ENCODE measurements at regions not wholly inside any gene's neighbourhood (a gene's known extent, or its start where the extent isn't known, plus 50 kb on each side); places are given as distances from the start of the nearest gene placed in this dataset.

DNA sequence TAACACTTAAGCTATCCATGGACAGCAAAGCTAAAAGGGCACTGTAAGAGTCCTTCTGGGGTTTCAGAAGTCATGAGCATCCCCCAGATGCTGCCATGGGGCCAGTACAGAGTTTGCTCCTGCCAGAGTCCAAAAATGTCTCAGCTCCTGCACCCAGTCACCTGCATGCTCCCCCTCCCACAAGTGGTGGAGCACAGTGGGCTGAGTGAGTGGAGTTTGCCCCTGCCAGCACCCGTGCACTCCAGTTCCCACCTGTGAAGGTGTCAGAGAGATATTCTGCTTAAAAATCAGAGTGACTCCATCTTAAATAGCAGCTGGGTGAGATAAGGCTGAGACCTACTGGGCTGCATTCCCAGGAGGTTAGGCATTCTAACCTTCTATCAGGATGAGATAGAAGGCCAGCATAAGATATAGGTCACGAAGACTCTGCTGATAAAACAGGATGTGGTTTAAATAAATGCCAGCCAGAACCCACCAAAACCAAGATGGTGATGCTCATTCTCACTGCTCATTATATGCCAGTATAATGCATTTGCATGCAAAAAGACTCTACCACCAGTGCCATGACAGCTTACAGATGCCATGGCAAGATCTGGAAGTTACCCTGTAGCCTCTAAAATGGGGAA, 140.1 kb upstream of the ZNF92 start:
- Mint-ChIP-seq H3K4me3 (no peak overlapping the region), H3K9me3 (peaks cover 3% of the 10 kb centered on the region; the same call in 1 of the 2 replicates), H3K4me1 (peaks cover 22% of the 10 kb centered on the region), H3K27ac (no peak overlapping the region), H3K36me3 (no peaks in the 10 kb centered on the region), H3K27me3 (ENCODE audit: low read depth) (peaks cover 10% of the 10 kb centered on the region)
- no peak for ATAC-seq
- ChIA-PET CTCF (no interaction called here), POLR2A (no interaction called here)
- TF ChIP-seq, protein P1, sequence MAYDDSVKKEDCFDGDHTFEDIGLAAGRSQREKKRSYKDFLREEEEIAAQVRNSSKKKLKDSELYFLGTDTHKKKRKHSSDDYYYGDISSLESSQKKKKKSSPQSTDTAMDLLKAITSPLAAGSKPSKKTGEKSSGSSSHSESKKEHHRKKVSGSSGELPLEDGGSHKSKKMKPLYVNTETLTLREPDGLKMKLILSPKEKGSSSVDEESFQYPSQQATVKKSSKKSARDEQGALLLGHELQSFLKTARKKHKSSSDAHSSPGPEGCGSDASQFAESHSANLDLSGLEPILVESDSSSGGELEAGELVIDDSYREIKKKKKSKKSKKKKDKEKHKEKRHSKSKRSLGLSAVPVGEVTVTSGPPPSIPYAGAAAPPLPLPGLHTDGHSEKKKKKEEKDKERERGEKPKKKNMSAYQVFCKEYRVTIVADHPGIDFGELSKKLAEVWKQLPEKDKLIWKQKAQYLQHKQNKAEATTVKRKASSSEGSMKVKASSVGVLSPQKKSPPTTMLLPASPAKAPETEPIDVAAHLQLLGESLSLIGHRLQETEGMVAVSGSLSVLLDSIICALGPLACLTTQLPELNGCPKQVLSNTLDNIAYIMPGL (CRISPR knock-in tag; IDR thresholded peaks at IDR 0.05), result no peak
- TF ChIP-seq, protein P2, sequence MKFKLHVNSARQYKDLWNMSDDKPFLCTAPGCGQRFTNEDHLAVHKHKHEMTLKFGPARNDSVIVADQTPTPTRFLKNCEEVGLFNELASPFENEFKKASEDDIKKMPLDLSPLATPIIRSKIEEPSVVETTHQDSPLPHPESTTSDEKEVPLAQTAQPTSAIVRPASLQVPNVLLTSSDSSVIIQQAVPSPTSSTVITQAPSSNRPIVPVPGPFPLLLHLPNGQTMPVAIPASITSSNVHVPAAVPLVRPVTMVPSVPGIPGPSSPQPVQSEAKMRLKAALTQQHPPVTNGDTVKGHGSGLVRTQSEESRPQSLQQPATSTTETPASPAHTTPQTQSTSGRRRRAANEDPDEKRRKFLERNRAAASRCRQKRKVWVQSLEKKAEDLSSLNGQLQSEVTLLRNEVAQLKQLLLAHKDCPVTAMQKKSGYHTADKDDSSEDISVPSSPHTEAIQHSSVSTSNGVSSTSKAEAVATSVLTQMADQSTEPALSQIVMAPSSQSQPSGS (CRISPR knock-in tag; IDR thresholded peaks at IDR 0.05; ENCODE audit: borderline replicate concordance, low read depth), result no peak
- TF ChIP-seq, protein P3, sequence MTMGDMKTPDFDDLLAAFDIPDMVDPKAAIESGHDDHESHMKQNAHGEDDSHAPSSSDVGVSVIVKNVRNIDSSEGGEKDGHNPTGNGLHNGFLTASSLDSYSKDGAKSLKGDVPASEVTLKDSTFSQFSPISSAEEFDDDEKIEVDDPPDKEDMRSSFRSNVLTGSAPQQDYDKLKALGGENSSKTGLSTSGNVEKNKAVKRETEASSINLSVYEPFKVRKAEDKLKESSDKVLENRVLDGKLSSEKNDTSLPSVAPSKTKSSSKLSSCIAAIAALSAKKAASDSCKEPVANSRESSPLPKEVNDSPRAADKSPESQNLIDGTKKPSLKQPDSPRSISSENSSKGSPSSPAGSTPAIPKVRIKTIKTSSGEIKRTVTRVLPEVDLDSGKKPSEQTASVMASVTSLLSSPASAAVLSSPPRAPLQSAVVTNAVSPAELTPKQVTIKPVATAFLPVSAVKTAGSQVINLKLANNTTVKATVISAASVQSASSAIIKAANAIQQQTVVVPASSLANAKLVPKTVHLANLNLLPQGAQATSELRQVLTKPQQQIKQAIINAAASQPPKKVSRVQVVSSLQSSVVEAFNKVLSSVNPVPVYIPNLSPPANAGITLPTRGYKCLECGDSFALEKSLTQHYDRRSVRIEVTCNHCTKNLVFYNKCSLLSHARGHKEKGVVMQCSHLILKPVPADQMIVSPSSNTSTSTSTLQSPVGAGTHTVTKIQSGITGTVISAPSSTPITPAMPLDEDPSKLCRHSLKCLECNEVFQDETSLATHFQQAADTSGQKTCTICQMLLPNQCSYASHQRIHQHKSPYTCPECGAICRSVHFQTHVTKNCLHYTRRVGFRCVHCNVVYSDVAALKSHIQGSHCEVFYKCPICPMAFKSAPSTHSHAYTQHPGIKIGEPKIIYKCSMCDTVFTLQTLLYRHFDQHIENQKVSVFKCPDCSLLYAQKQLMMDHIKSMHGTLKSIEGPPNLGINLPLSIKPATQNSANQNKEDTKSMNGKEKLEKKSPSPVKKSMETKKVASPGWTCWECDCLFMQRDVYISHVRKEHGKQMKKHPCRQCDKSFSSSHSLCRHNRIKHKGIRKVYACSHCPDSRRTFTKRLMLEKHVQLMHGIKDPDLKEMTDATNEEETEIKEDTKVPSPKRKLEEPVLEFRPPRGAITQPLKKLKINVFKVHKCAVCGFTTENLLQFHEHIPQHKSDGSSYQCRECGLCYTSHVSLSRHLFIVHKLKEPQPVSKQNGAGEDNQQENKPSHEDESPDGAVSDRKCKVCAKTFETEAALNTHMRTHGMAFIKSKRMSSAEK (CRISPR knock-in tag; IDR thresholded peaks at IDR 0.05; ENCODE audit: borderline replicate concordance), result no peak
- TF ChIP-seq ZNF396 (CRISPR knock-in tag; IDR thresholded peaks at IDR 0.05; ENCODE audit: borderline replicate concordance) (no peak), ZNF423 (CRISPR knock-in tag; IDR thresholded peaks at IDR 0.05) (no peak), ZNF671 (CRISPR knock-in tag; IDR thresholded peaks at IDR 0.05) (no peak), NFATC4 (CRISPR knock-in tag; IDR thresholded peaks at IDR 0.05) (no peak), CBFB (CRISPR knock-in tag; IDR thresholded peaks at IDR 0.05; ENCODE audit: low read depth) (no peak), ZBTB21 (CRISPR knock-in tag; IDR thresholded peaks at IDR 0.05; ENCODE audit: borderline replicate concordance) (no peak), TCF7 (CRISPR knock-in tag; IDR thresholded peaks at IDR 0.05; ENCODE audit: low read depth) (no peak), CREB1 (CRISPR knock-in tag; IDR thresholded peaks at IDR 0.05) (no peak)
- TF ChIP-seq, protein P4, sequence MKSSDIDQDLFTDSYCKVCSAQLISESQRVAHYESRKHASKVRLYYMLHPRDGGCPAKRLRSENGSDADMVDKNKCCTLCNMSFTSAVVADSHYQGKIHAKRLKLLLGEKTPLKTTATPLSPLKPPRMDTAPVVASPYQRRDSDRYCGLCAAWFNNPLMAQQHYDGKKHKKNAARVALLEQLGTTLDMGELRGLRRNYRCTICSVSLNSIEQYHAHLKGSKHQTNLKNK (CRISPR knock-in tag; IDR thresholded peaks at IDR 0.05), result no peak
- TF ChIP-seq, protein P5, sequence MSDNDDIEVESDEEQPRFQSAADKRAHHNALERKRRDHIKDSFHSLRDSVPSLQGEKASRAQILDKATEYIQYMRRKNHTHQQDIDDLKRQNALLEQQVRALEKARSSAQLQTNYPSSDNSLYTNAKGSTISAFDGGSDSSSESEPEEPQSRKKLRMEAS (CRISPR knock-in tag; IDR thresholded peaks at IDR 0.05), result no peak
- TF ChIP-seq, protein P6, sequence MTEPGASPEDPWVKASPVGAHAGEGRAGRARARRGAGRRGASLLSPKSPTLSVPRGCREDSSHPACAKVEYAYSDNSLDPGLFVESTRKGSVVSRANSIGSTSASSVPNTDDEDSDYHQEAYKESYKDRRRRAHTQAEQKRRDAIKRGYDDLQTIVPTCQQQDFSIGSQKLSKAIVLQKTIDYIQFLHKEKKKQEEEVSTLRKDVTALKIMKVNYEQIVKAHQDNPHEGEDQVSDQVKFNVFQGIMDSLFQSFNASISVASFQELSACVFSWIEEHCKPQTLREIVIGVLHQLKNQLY (CRISPR knock-in tag; IDR thresholded peaks at IDR 0.05), result no peak
- TF ChIP-seq, protein P7, sequence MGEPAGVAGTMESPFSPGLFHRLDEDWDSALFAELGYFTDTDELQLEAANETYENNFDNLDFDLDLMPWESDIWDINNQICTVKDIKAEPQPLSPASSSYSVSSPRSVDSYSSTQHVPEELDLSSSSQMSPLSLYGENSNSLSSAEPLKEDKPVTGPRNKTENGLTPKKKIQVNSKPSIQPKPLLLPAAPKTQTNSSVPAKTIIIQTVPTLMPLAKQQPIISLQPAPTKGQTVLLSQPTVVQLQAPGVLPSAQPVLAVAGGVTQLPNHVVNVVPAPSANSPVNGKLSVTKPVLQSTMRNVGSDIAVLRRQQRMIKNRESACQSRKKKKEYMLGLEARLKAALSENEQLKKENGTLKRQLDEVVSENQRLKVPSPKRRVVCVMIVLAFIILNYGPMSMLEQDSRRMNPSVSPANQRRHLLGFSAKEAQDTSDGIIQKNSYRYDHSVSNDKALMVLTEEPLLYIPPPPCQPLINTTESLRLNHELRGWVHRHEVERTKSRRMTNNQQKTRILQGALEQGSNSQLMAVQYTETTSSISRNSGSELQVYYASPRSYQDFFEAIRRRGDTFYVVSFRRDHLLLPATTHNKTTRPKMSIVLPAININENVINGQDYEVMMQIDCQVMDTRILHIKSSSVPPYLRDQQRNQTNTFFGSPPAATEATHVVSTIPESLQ (CRISPR knock-in tag; IDR thresholded peaks at IDR 0.05), result no peak
- TF ChIP-seq, protein P8, sequence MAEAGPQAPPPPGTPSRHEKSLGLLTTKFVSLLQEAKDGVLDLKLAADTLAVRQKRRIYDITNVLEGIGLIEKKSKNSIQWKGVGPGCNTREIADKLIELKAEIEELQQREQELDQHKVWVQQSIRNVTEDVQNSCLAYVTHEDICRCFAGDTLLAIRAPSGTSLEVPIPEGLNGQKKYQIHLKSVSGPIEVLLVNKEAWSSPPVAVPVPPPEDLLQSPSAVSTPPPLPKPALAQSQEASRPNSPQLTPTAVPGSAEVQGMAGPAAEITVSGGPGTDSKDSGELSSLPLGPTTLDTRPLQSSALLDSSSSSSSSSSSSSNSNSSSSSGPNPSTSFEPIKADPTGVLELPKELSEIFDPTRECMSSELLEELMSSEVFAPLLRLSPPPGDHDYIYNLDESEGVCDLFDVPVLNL (CRISPR knock-in tag; IDR thresholded peaks at IDR 0.05; ENCODE audit: borderline replicate concordance, low read depth), result no peak
- DNase-seq (ENCODE audit: low spot score), result no peak

Data from WTC11 (cell line).